OCI-LY3 (cell line): ENCODE measurements at regions not wholly inside any gene's neighbourhood (a gene's known extent, or its start where the extent isn't known, plus 50 kb on each side); places are given as distances from the start of the nearest gene placed in this dataset.

ENCODE experiments used
- H2AFZ ChIP-seq: fragments of 200-600, 300-600 bp; shearing (Covaris generic); 2 replicates; pipeline ENCODE4 v1.6.0; 2014; ENCODE audit warnings: antibody characterized with exemption, low read depth, low read length
- H3K27ac ChIP-seq: fragments of 200-600, 300-600 bp; sonication (generic); 2 replicates; pipeline ENCODE4 v1.5.1; 2014; ENCODE audit warnings: mild to moderate bottlenecking, low read length, moderate library complexity, mixed read lengths
- H3K27me3 ChIP-seq: fragments of 200-600, 300-600 bp; sonication (generic); 2 replicates; pipeline ENCODE4 v1.6.1; 2014; ENCODE audit warnings: low read depth, low read length, mixed read lengths
- H3K36me3 ChIP-seq: fragments of 200-600, 300-600 bp; sonication (generic); replicated peaks from 2 replicates; pipeline ENCODE3; 2014; ENCODE audit warnings: low read depth, low read length, mixed read lengths
- H3K4me1 ChIP-seq: fragments of 300-600, 200-600 bp; sonication (generic); 2 replicates; pipeline ENCODE4 v1.6.1; 2014; ENCODE audit warnings: low read length, mixed read lengths
- H3K4me2 ChIP-seq: fragments of 200-600, 300-600 bp; sonication (generic); 2 replicates; pipeline ENCODE4 v1.6.1; 2014; ENCODE audit warnings: low read length, mixed read lengths
- H3K4me3 ChIP-seq: fragments of 300-600, 200-600 bp; sonication (generic); 2 replicates; pipeline ENCODE4 v1.5.1; 2014; ENCODE audit warnings: antibody characterized with exemption, mild to moderate bottlenecking, low read length, moderate library complexity
- H3K79me2 ChIP-seq: fragments of 300-600, 200-600 bp; shearing (Covaris generic); 2 replicates; pipeline ENCODE4 v1.6.1; 2014; ENCODE audit warnings: mild to moderate bottlenecking, low read length, mixed read lengths
- H3K9ac ChIP-seq: fragments of 300-600, 200-600 bp; shearing (Covaris generic); 2 replicates; pipeline ENCODE4 v1.6.0; 2014; ENCODE audit warnings: mild to moderate bottlenecking, low read length, moderate library complexity
- H3K9me3 ChIP-seq: fragments of 200-600, 300-600 bp; shearing (Covaris generic); 2 replicates; pipeline ENCODE4 v1.6.1; 2014; ENCODE audit warnings: low read length, mixed read lengths; ENCODE audit not compliant: insufficient read depth
- H4K20me1 ChIP-seq: fragments of 200-600, 300-600 bp; sonication (generic); 2 replicates; pipeline ENCODE4 v1.6.1; 2016; ENCODE audit warnings: low read length, mixed read lengths; ENCODE audit not compliant: insufficient read depth
- EZH2phosphoT487 ChIP-seq: fragments of 200-600 bp; shearing (Covaris generic); IDR thresholded peaks from 2 replicates; pipeline ENCODE4 v1.6.1; 2018; ENCODE audit warnings: antibody characterized with exemption, mixed run types, low read depth
- TF ChIP-seq, protein P1 (sequence below): fragments of 200-600, 300-600 bp; sonication (generic); IDR thresholded peaks from 2 replicates; pipeline ENCODE4 v1.5.1; 2014; ENCODE audit warnings: antibody characterized with exemption, low read length, low read depth

DNA sequence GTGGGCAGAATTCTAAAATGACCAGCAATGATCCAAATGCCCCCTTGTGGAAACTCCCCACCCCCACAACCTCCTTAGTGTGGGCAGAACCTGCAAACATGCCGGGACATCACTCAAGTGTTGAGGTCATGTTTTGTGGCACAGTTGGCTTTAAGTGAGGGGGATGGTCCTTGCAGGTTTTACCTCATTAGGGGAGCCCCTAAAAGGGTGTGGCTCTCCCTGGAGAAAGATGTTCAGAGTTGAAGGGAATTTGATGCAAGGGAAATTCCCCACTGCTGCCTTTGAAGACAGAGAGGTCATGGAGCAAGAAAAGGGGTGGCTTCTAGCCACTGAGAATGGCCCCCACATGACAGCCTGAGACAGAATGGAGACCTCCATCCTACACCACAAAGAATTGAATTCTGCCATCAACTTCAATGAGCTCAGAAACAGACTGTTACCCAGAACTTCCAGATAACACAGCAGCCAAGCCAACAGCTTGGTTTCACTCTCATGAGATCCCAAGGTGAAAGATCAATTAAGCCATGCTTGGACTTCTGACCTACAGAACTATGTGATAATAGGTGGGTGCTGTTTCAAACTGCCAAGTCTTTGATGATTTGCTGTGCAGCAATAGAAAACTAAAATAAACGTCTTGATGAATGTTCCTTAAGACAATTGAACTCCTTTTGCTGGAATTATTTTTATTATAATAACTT, 103.4 kb downstream of the MED10 start:
- H3K4me2 ChIP-seq: no peak overlapping the region
- no peaks in the 10 kb centered on the region for H3K36me3 ChIP-seq
- H3K9me3 ChIP-seq: no peaks in the 10 kb centered on the region
- no peaks in the 10 kb centered on the region for H3K27me3 ChIP-seq
- no peaks in the 10 kb centered on the region for H3K79me2 ChIP-seq
- no peak overlapping the region for H3K4me3 ChIP-seq
- no peak overlapping the region for H3K27ac ChIP-seq
- H4K20me1 ChIP-seq: no peaks in the 10 kb centered on the region
- no peak overlapping the region for H2AFZ ChIP-seq
- no peaks in the 10 kb centered on the region for H3K4me1 ChIP-seq
- no peak for TF ChIP-seq EZH2phosphoT487
- TF ChIP-seq, protein P1, sequence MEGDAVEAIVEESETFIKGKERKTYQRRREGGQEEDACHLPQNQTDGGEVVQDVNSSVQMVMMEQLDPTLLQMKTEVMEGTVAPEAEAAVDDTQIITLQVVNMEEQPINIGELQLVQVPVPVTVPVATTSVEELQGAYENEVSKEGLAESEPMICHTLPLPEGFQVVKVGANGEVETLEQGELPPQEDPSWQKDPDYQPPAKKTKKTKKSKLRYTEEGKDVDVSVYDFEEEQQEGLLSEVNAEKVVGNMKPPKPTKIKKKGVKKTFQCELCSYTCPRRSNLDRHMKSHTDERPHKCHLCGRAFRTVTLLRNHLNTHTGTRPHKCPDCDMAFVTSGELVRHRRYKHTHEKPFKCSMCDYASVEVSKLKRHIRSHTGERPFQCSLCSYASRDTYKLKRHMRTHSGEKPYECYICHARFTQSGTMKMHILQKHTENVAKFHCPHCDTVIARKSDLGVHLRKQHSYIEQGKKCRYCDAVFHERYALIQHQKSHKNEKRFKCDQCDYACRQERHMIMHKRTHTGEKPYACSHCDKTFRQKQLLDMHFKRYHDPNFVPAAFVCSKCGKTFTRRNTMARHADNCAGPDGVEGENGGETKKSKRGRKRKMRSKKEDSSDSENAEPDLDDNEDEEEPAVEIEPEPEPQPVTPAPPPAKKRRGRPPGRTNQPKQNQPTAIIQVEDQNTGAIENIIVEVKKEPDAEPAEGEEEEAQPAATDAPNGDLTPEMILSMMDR: no peak
- H3K9ac ChIP-seq: no peak overlapping the region

- Histone ChIP-seq H3K4me1 (no peaks in the 10 kb centered on the region), H3K9me3 (no peaks in the 10 kb centered on the region), H2AFZ (no peak overlapping the region), H4K20me1 (no peaks in the 10 kb centered on the region), H3K4me3 (no peak overlapping the region), H3K27ac (no peak overlapping the region), H3K9ac (no peak overlapping the region), H3K79me2 (no peaks in the 10 kb centered on the region), H3K36me3 (no peaks in the 10 kb centered on the region), H3K4me2 (no peak overlapping the region), H3K27me3 (no peaks in the 10 kb centered on the region)
- TF ChIP-seq, protein P1: no peak
- TF ChIP-seq EZH2phosphoT487: no peak
These were observed 104.6 kb downstream of the MED10 start for GRCh38 chr5:6273749-6274148.

DNA sequence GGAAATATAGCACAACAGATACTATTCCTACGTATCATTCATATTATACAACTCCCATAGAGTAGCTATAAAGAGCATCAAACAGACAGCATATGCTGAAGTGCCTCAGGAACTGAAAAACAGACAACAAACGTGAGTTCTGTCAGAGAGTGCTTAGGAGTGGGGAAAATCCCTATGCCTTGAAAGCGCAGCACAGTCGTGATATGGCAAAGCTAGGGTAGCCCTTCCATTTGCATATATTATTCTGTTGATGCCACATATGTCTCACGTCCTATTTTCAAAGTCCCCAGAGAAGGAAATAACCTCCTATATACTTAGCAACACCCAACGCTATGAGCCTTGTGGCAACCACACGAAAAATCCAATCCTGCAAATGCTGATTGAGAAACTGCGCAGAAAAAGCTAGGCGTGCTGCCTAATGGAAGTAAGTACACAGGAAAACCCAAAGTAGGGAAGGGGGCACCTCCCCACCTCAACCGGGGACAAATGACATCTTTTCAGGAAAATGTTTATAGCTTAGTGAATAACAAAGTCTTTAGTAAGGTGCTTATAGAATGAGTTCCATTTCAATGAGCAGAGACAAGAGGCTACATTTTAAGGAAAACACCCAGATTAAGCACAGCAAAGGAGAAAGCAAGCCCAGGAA, 105.1 kb downstream of the MED10 start:
- TF ChIP-seq EZH2phosphoT487: no peak
- TF ChIP-seq, protein P1: no peak
- Histone ChIP-seq H2AFZ (no peak overlapping the region), H3K27me3 (no peaks in the 10 kb centered on the region), H3K27ac (no peak overlapping the region), H3K9ac (no peak overlapping the region), H3K36me3 (no peaks in the 10 kb centered on the region), H4K20me1 (no peaks in the 10 kb centered on the region), H3K4me2 (no peak overlapping the region), H3K4me3 (no peak overlapping the region), H3K79me2 (no peaks in the 10 kb centered on the region), H3K4me1 (no peaks in the 10 kb centered on the region), H3K9me3 (no peaks in the 10 kb centered on the region)

- Histone ChIP-seq H4K20me1 (no peaks in the 10 kb centered on the region), H3K4me2 (no peak overlapping the region), H3K9me3 (no peaks in the 10 kb centered on the region), H3K79me2 (no peaks in the 10 kb centered on the region), H3K4me3 (no peak overlapping the region), H3K27me3 (0 out of 2 replicates have a peak, but pooled peaks cover 2% of the 10 kb centered on the region), H3K4me1 (no peaks in the 10 kb centered on the region), H3K36me3 (no peaks in the 10 kb centered on the region), H2AFZ (no peak overlapping the region), H3K9ac (no peak overlapping the region), H3K27ac (no peak overlapping the region)
- TF ChIP-seq EZH2phosphoT487: no peak
- TF ChIP-seq, protein P1: no peak
These were observed 108.4 kb downstream of the MED10 start for GRCh38 chr5:6269925-6270324.
